HepG2 (cell line): ENCODE measurements at regions not wholly inside any gene's neighbourhood (a gene's known extent, or its start where the extent isn't known, plus 50 kb on each side); places are given as distances from the start of the nearest gene placed in this dataset.

Source experiments
- ATAC-seq: fragments of 200-7000 bp; cut with Tn5 transposase; 3 replicates; pipeline ENCODE4 v1.9.1; 2020; ENCODE audit warnings: mild to moderate bottlenecking, moderate library complexity
- BruUV-seq: library from RNA; stranded (reverse); fragments of 400-500 nt; replicated peaks from 2 replicates; lab custom pipeline; 2021; lab: Mats Ljungman, UMichigan
- CTCF ChIA-PET: fragments of 300-600 bp; formaldehyde crosslinking; extraction: SDS; loops from one replicate; lab custom pipeline; 2021; ENCODE audit warnings: low total read pairs, inconsistent platforms, low intra/inter-chr PET ratio; lab: Yijun Ruan, JAX
- POLR2A ChIA-PET: fragments of 350-600 bp; sonication (Branson Sonifier 250); formaldehyde crosslinking; loops from one replicate; lab custom pipeline; 2020; ENCODE audit warnings: antibody characterized with exemption, inconsistent platforms; lab: Yijun Ruan, JAX
- DNase-seq: peaks from one replicate; pipeline ENCODE4 v3.0.0-alpha.2; 2015; ENCODE audit warnings: low spot score
- FAIRE-seq: peaks from 3 replicates; lab custom pipeline; 2011; peaks lifted over from hg19 to GRCh38; lab: Jason Lieb, UNC
- H2AFZ ChIP-seq: one replicate; pipeline ENCODE4 v1.6.1; 2011; ENCODE audit warnings: low read length, inconsistent platforms
- H3K27ac ChIP-seq: fragments of 300-600 bp; 3 replicates; pipeline ENCODE4 v1.8.0; 2011; ENCODE audit warnings: mixed run types, mild to moderate bottlenecking, mixed read lengths, low read length, inconsistent platforms; ENCODE audit not compliant: insufficient read depth; ENCODE audit errors: extremely low read length
- H3K27me3 ChIP-seq, 2 experiments: fragments of 200-600 bp in 1 of 2; 2 replicates in 1 of 2; 3 replicates in 1 of 2; pipeline versions ENCODE4 v1.6.0 to v1.8.0; 2011; ENCODE audit warnings: low read length in 2 of 2, mild to moderate bottlenecking in 2 of 2, moderate library complexity in 2 of 2, inconsistent platforms in 1 of 2; ENCODE audit not compliant: insufficient read depth in 2 of 2, control insufficient read depth in 1 of 2
- H3K36me3 ChIP-seq, 2 experiments: fragments of 200-600 bp in 1 of 2; replicated peaks in 1 of 2; 2 replicates in 1 of 2; 3 replicates in 1 of 2; pipeline versions ENCODE4 v1.5.1 to v1.8.0; 2011; ENCODE audit warnings: low read length in 2 of 2, inconsistent platforms in 1 of 2; ENCODE audit not compliant: insufficient read depth in 2 of 2, control insufficient read depth in 1 of 2
- H3K4me1 ChIP-seq: 2 replicates; pipeline ENCODE4 v1.5.1; 2012; ENCODE audit warnings: low read length, inconsistent platforms; ENCODE audit not compliant: insufficient read depth
- H3K4me2 ChIP-seq: 2 replicates; pipeline ENCODE4 v1.6.0; 2011; ENCODE audit warnings: low read depth, low read length, inconsistent platforms
- H3K4me3 ChIP-seq, 3 experiments: fragments of 200-600 bp in 1 of 3; sonication (generic), shearing (Covaris generic) in 1 of 3; replicated peaks in 1 of 3; 2 replicates each; pipeline ENCODE4 v1.5.1; 2011 to 2016; ENCODE audit warnings: low read length in 3 of 3, inconsistent platforms in 2 of 3, low read depth in 2 of 3, mild to moderate bottlenecking in 2 of 3, control low read depth in 1 of 3, mixed read lengths in 1 of 3; ENCODE audit not compliant: insufficient read depth in 1 of 3
- H3K79me2 ChIP-seq: one replicate; pipeline ENCODE4 v1.6.1; 2011; ENCODE audit warnings: low read length, inconsistent platforms; ENCODE audit not compliant: insufficient read depth
- H3K9ac ChIP-seq: 2 replicates; pipeline ENCODE4 v1.6.0; 2011; ENCODE audit warnings: mild to moderate bottlenecking, low read depth, low read length, inconsistent platforms; ENCODE audit not compliant: insufficient read depth
- H3K9me3 ChIP-seq: 2 replicates; pipeline ENCODE4 v1.5.1; 2012; ENCODE audit warnings: mild to moderate bottlenecking, low read length
- H4K20me1 ChIP-seq: 2 replicates; pipeline ENCODE4 v1.6.0; 2011; ENCODE audit warnings: inconsistent platforms, mild to moderate bottlenecking, low read length, moderate library complexity; ENCODE audit not compliant: insufficient read depth
- ATF6 ChIP-seq: sonication (generic); formaldehyde crosslinking; conservative IDR thresholded peaks from 2 replicates; pipeline ENCODE4 v1.4.0; 2020; ENCODE audit warnings: missing genetic modification reagents
- PRDM10 ChIP-seq: sonication (generic); formaldehyde crosslinking; IDR thresholded peaks from 2 replicates; pipeline ENCODE4 v1.4.0; 2020; ENCODE audit warnings: low read depth, missing genetic modification reagents
- SNAPC5 ChIP-seq: sonication (generic); formaldehyde crosslinking; IDR thresholded peaks from 2 replicates; pipeline ENCODE4 v1.8.1; 2023; ENCODE audit warnings: mild to moderate bottlenecking, missing genetic modification reagents, borderline replicate concordance
- ZBTB1 ChIP-seq: sonication (generic); formaldehyde crosslinking; IDR thresholded peaks from 2 replicates; pipeline ENCODE4 v1.4.0; 2020; ENCODE audit warnings: missing genetic modification reagents, borderline replicate concordance
- ZFP1 ChIP-seq: IDR thresholded peaks from 2 replicates; pipeline ENCODE4 v1.6.1; 2016
- ZFP62 ChIP-seq: sonication (generic); formaldehyde crosslinking; IDR thresholded peaks from 2 replicates; pipeline ENCODE4 v1.4.0; 2020; ENCODE audit warnings: missing genetic modification reagents
- ZFYVE20 ChIP-seq: sonication (generic); formaldehyde crosslinking; IDR thresholded peaks from 2 replicates; pipeline ENCODE4 v1.8.0; 2023; ENCODE audit warnings: low read depth, mild to moderate bottlenecking, moderate library complexity, missing genetic modification reagents, borderline replicate concordance
- ZNF674 ChIP-seq: sonication (generic); formaldehyde crosslinking; IDR thresholded peaks from 2 replicates; pipeline ENCODE4 v1.5.0; 2020; ENCODE audit warnings: low read depth, mild to moderate bottlenecking, missing genetic modification reagents
- ZNF691 ChIP-seq: sonication (generic); formaldehyde crosslinking; IDR thresholded peaks from 2 replicates; pipeline ENCODE4 v1.4.0; 2020; ENCODE audit warnings: missing genetic modification reagents, low read depth, mild to moderate bottlenecking, borderline replicate concordance
- ZSCAN9 ChIP-seq: IDR thresholded peaks from 2 replicates; pipeline ENCODE4 v1.6.1; 2016; ENCODE audit warnings: borderline replicate concordance
- WGBS: methylation state at CpG from one replicate; pipeline ENCODE4 v1.1.6; 2017; ENCODE audit warnings: low lambda C conversion rate; 5-methylcytosine and 5-hydroxymethylcytosine counted together
- in situ Hi-C: cut with HindIII; loops from 2 replicates; pipeline ENCODE4 v1.10.0; 2017; ENCODE audit warnings: low pct_unique_long_range_greater_than_20kb; ENCODE audit not compliant: extremely low pct_ligation_motif_present
- intact Hi-C: fragments of 100-400 bp; cut with micrococcal nuclease; formaldehyde crosslinking; loops from one replicate; pipeline ENCODE4 v1.10.0; 2022; ENCODE audit not compliant: unreplicated experiment

- no peak overlapping the region for H3K9ac ChIP-seq
- intact Hi-C loops: no loop called here
- H3K4me1 ChIP-seq: no peaks in the 10 kb centered on the region
- H4K20me1 ChIP-seq: no peaks in the 10 kb centered on the region
- TF ChIP-seq PRDM10 (CRISPR knock-in tag) (no peak), ZFP62 (CRISPR knock-in tag) (no peak), SNAPC5 (CRISPR knock-in tag) (no peak), ZFYVE20 (CRISPR knock-in tag) (no peak), ATF6 (no peak), ZNF674 (no peak), ZBTB1 (CRISPR knock-in tag) (no peak), ZNF691 (CRISPR knock-in tag) (no peak), ZFP1 (CRISPR knock-in tag) (no peak), ZSCAN9 (CRISPR knock-in tag) (no peak)
- no peaks in the 10 kb centered on the region for H3K9me3 ChIP-seq
- BruUV-seq: no TSS peak
- in situ Hi-C loops: no loop called here
- 0% methylated on average over 3 of the region's 3 CpGs for WGBS
- no peak for ATAC-seq
- no peak overlapping the region for H3K4me3 ChIP-seq
- no peak overlapping the region for H3K27ac ChIP-seq
- no peak overlapping the region for H3K4me2 ChIP-seq
- CTCF ChIA-PET: no interaction called here
- H2AFZ ChIP-seq: no peak overlapping the region
- no peak for DNase-seq
- H3K36me3 ChIP-seq: no peaks in the 10 kb centered on the region
- H3K79me2 ChIP-seq: no peaks in the 10 kb centered on the region
- POLR2A ChIA-PET: no interaction called here
- no peaks in the 10 kb centered on the region for H3K27me3 ChIP-seq
- no peak for FAIRE-seq
Measured at GRCh38 chr5:28374492-28374967, 1336.1 kb upstream of the CDH9 start.
